NCI-H1417 (cell line): ENCODE measurements at regions not wholly inside any gene's neighbourhood (a gene's known extent, or its start where the extent isn't known, plus 50 kb on each side); places are given as distances from the start of the nearest gene placed in this dataset.

ENCODE experiments used
- DNase-seq, 3 experiments: peaks; one replicate each; lab custom pipeline; 2025; lab: John Stamatoyannopoulos, UW

GRCh38 chr3:152100491-152101132 is 168.1 kb upstream of the MBNL1 start:
- no peak for DNase-seq

- DNase-seq: no peak
Measured at GRCh38 chr3:152102410-152102809, 166.3 kb upstream of the MBNL1 start.

GRCh38 chr3:152103257-152103656 is 165.5 kb upstream of the MBNL1 start:
- DNase-seq: no peak

- DNase-seq: no peak
Measured at GRCh38 chr3:152104847-152105415, 163.8 kb upstream of the MBNL1 start.

- DNase-seq: no peak
Measured at GRCh38 chr3:152105446-152105845, 163.3 kb upstream of the MBNL1 start.

- DNase-seq: no peak
Measured at GRCh38 chr3:152109038-152109437, 159.7 kb upstream of the MBNL1 start.

- DNase-seq: no peak
Measured at GRCh38 chr3:152113413-152113812, 155.3 kb upstream of the MBNL1 start.

GRCh38 chr3:152113992-152114651 is 154.6 kb upstream of the MBNL1 start:
- no peak for DNase-seq

- DNase-seq: no peak
Measured at GRCh38 chr3:152120601-152121269, 148.0 kb upstream of the MBNL1 start.

- no peak for DNase-seq
Measured at GRCh38 chr3:152121270-152121636, 147.5 kb upstream of the MBNL1 start.

GRCh38 chr3:152122851-152123250 is 145.9 kb upstream of the MBNL1 start:
- DNase-seq: no peak

GRCh38 chr3:152123457-152123856 is 145.3 kb upstream of the MBNL1 start:
- no peak for DNase-seq

GRCh38 chr3:152126260-152126659 is 142.5 kb upstream of the MBNL1 start:
- no peak for DNase-seq

GRCh38 chr3:152127058-152127457 is 141.7 kb upstream of the MBNL1 start:
- no peak for DNase-seq

- DNase-seq: no peak
Measured at GRCh38 chr3:152128356-152128755, 140.4 kb upstream of the MBNL1 start.

GRCh38 chr3:152139651-152140050 is 129.1 kb upstream of the MBNL1 start:
- no peak for DNase-seq

- DNase-seq: no peak
Measured at GRCh38 chr3:152146461-152146860, 122.3 kb upstream of the MBNL1 start.

- no peak for DNase-seq
Measured at GRCh38 chr3:152147748-152148147, 121.0 kb upstream of the MBNL1 start.

- DNase-seq: no peak
Measured at GRCh38 chr3:152148579-152148978, 120.2 kb upstream of the MBNL1 start.

- DNase-seq: no peak
Measured at GRCh38 chr3:152149832-152150231, 118.9 kb upstream of the MBNL1 start.

- DNase-seq: no peak
Measured at GRCh38 chr3:152151216-152151876, 117.4 kb upstream of the MBNL1 start.
